K562 (cell line): ENCODE measurements at regions not wholly inside any gene's neighbourhood (a gene's known extent, or its start where the extent isn't known, plus 50 kb on each side); places are given as distances from the start of the nearest gene placed in this dataset.

Experiments
- ATAC-seq: fragments of 200-7000 bp; cut with Tn5 transposase; 3 replicates; pipeline ENCODE4 v1.9.1; 2020; ENCODE audit warnings: moderate library complexity
- BruUV-seq: library from RNA; stranded (reverse); fragments of 400-500 nt; replicated peaks from 2 replicates; lab custom pipeline; 2021; lab: Mats Ljungman, UMichigan
- CTCF ChIA-PET: fragments of 300-600 bp; formaldehyde crosslinking; extraction: SDS; loops from one replicate; lab custom pipeline; 2021; ENCODE audit warnings: low intra/inter-chr PET ratio; lab: Yijun Ruan, JAX
- POLR2A ChIA-PET: fragments of 300-600, 350-650 bp; sonication (Branson Sonifier 250); formaldehyde crosslinking; extraction: SDS; loops from one replicate; lab custom pipeline; 2021; ENCODE audit warnings: antibody characterized with exemption, inconsistent platforms; lab: Yijun Ruan, JAX
- DNase-seq, 4 experiments: peaks; one replicate each; pipeline versions ENCODE4 v3.0.0 to v3.0.0-alpha.2; 2011 to 2018; ENCODE audit warnings: low spot score in 3 of 4, mixed read lengths in 3 of 4; ENCODE audit errors: extremely low read depth in 1 of 4
- FAIRE-seq: peaks from 2 replicates; lab custom pipeline; 2011; peaks lifted over from hg19 to GRCh38; lab: Jason Lieb, UNC
- H2AFZ ChIP-seq: 2 replicates; pipeline ENCODE4 v1.6.0; 2011; ENCODE audit warnings: low read depth, low read length, control low read depth, inconsistent platforms
- H3K27ac ChIP-seq: fragments of 200-600 bp; 3 replicates; pipeline ENCODE4 v1.8.0; 2011; ENCODE audit warnings: low read depth, mild to moderate bottlenecking, control low read depth, inconsistent platforms, low read length, moderate library complexity, mixed read lengths; ENCODE audit errors: extremely low read depth
- H3K27me3 ChIP-seq, 2 experiments: fragments of 300-600 bp in 1 of 2; 2 replicates in 1 of 2; 3 replicates in 1 of 2; pipeline versions ENCODE4 v1.6.0 to v1.8.0; 2011; ENCODE audit warnings: inconsistent platforms in 2 of 2, low read length in 2 of 2, mild to moderate bottlenecking in 1 of 2, mixed read lengths in 1 of 2, moderate library complexity in 1 of 2; ENCODE audit not compliant: control insufficient read depth in 2 of 2, insufficient read depth in 2 of 2
- H3K36me3 ChIP-seq: fragments of 300-600 bp; 3 replicates; pipeline ENCODE4 v1.8.0; 2011; ENCODE audit warnings: mild to moderate bottlenecking, low read length, inconsistent platforms; ENCODE audit not compliant: control insufficient read depth, insufficient read depth
- H3K4me1 ChIP-seq, 2 experiments: fragments of 200-600 bp in 1 of 2; replicated peaks in 1 of 2; 2 replicates in 1 of 2; 3 replicates in 1 of 2; pipeline versions ENCODE4 v1.5.1 to v1.8.0; 2011; ENCODE audit warnings: inconsistent platforms in 2 of 2, low read length in 2 of 2, mild to moderate bottlenecking in 1 of 2, mixed read lengths in 1 of 2, moderate library complexity in 1 of 2; ENCODE audit not compliant: control insufficient read depth in 2 of 2, insufficient read depth in 2 of 2
- H3K4me2 ChIP-seq: 2 replicates; pipeline ENCODE4 v1.6.1; 2011; ENCODE audit warnings: low read length, control low read depth, inconsistent platforms, mixed read lengths; ENCODE audit not compliant: insufficient read depth
- H3K4me3 ChIP-seq: fragments of 200-600 bp; sonication (generic), shearing (Covaris generic); 2 replicates; pipeline ENCODE4 v1.5.1; 2016; ENCODE audit warnings: control low read depth, inconsistent platforms
- H3K79me2 ChIP-seq: fragments of 200-600 bp; 3 replicates; pipeline ENCODE4 v1.8.0; 2011; ENCODE audit warnings: low read length, inconsistent platforms; ENCODE audit not compliant: control insufficient read depth, insufficient read depth
- H3K9ac ChIP-seq, 2 experiments: 2 replicates each; pipeline versions ENCODE4 v1.6.0 to v1.6.1; 2011; ENCODE audit warnings: low read depth in 2 of 2, low read length in 2 of 2, control low read depth in 1 of 2, inconsistent platforms in 1 of 2, mild to moderate bottlenecking in 1 of 2, mixed read lengths in 1 of 2; ENCODE audit not compliant: insufficient read depth in 1 of 2
- H3K9me1 ChIP-seq: one replicate; pipeline ENCODE4 v1.6.0; 2011; ENCODE audit warnings: inconsistent platforms, mild to moderate bottlenecking, low read length, moderate library complexity; ENCODE audit not compliant: control insufficient read depth, insufficient read depth
- H3K9me3 ChIP-seq: replicated peaks from 2 replicates; pipeline ENCODE4 v1.5.1; 2011; ENCODE audit warnings: low read depth, low read length, inconsistent platforms; ENCODE audit not compliant: control insufficient read depth, insufficient read depth
- H4K20me1 ChIP-seq: replicated peaks from 2 replicates; pipeline ENCODE4 v1.6.1; 2011; ENCODE audit warnings: low read length, inconsistent platforms, mixed read lengths; ENCODE audit not compliant: control insufficient read depth, insufficient read depth
- CEBPB ChIP-seq: fragments of 450-650 bp; IDR thresholded peaks from 2 replicates; pipeline ENCODE4 v1.6.1; 2016; ENCODE audit warnings: missing genetic modification characterization, missing compliant biosample characterization
- E2F4 ChIP-seq: sonication (generic); formaldehyde crosslinking; IDR thresholded peaks from 2 replicates; pipeline ENCODE4 v1.8.0; 2022; ENCODE audit warnings: mild to moderate bottlenecking, low read depth, missing genetic modification reagents
- IRF1 ChIP-seq: sonication (generic); formaldehyde crosslinking; IDR thresholded peaks from 2 replicates; pipeline ENCODE4 v1.8.0; 2022; ENCODE audit warnings: missing genetic modification reagents, mild to moderate bottlenecking, borderline replicate concordance
- MTF1 ChIP-seq: fragments of 250-450 bp; sonication (Bioruptor Pico); IDR thresholded peaks from 2 replicates; pipeline ENCODE4 v1.9.0; 2021; ENCODE audit warnings: moderate library complexity, mild to moderate bottlenecking, inconsistent platforms, borderline replicate concordance
- NFATC3 ChIP-seq: fragments of 450-650 bp; IDR thresholded peaks from 2 replicates; pipeline ENCODE4 v1.6.1; 2017; ENCODE audit warnings: mild to moderate bottlenecking
- NR1H2 ChIP-seq: sonication (generic); formaldehyde crosslinking; IDR thresholded peaks from 2 replicates; pipeline ENCODE4 v1.4.0; 2020; ENCODE audit warnings: mild to moderate bottlenecking, missing genetic modification reagents
- NUFIP1 ChIP-seq: fragments of 450-650 bp; IDR thresholded peaks from 2 replicates; pipeline ENCODE4 v1.6.1; 2018; ENCODE audit not compliant: partially characterized antibody
- POLR2A ChIP-seq: fragments of 450-650 bp; conservative IDR thresholded peaks from 2 replicates; pipeline ENCODE4 v1.6.1; 2016
- PRMT5 ChIP-seq: sonication (generic); formaldehyde crosslinking; IDR thresholded peaks from 2 replicates; pipeline ENCODE4 v1.5.0; 2020; ENCODE audit warnings: missing genetic modification reagents
- SAFB ChIP-seq: fragments of 200-400 bp; formaldehyde crosslinking; IDR thresholded peaks from 2 replicates; pipeline ENCODE4 v1.6.1; 2017; ENCODE audit warnings: low read depth, low read length, borderline replicate concordance
- SPI1 ChIP-seq: IDR thresholded peaks from 2 replicates; pipeline ENCODE4 v1.6.1; 2011; ENCODE audit warnings: low read depth, low read length, control low read depth, borderline replicate concordance
- SREBF1 ChIP-seq: fragments of 150-350 bp; IDR thresholded peaks from 2 replicates; pipeline ENCODE4 v1.6.1; 2014; ENCODE audit warnings: antibody characterized with exemption, low read depth, low read length, borderline replicate concordance
- TEAD4 ChIP-seq, 2 experiments: sonication (generic) in 1 of 2; formaldehyde crosslinking in 1 of 2; IDR thresholded peaks; 2 replicates each; pipeline versions ENCODE4 v1.6.1 to v1.8.0; 2012 to 2022; ENCODE audit warnings: borderline replicate concordance in 1 of 2, inconsistent platforms in 1 of 2, low read length in 1 of 2, mild to moderate bottlenecking in 1 of 2, missing genetic modification reagents in 1 of 2
- TRIM24 ChIP-seq, 2 experiments: fragments of 450-650 bp; IDR thresholded peaks; 2 replicates each; pipeline ENCODE4 v1.6.1; 2016
- ZKSCAN8 ChIP-seq: fragments of 200-800 bp; sonication (Bioruptor generic); IDR thresholded peaks from 2 replicates; pipeline ENCODE4 v1.6.1; 2016; ENCODE audit warnings: missing genetic modification characterization, missing compliant biosample characterization
- ZNF384 ChIP-seq: IDR thresholded peaks from 2 replicates; pipeline ENCODE4 v1.6.1; 2012; ENCODE audit warnings: low read depth, low read length, improper control_type of control experiment
- WGBS: fragments of 100-300 bp; shearing (Covaris generic); methylation state at CpG from one replicate; pipeline ENCODE4 v1.1.6; 2016; ENCODE audit warnings: low coverage, mixed read lengths; ENCODE audit not compliant: insufficient coverage; ENCODE audit errors: missing lambda C conversion rate; 5-methylcytosine and 5-hydroxymethylcytosine counted together
- in situ Hi-C: fragments of 300-500 bp; cut with MboI; formaldehyde crosslinking; loops from 4 replicates; pipeline ENCODE4 v1.15.0; 2018; ENCODE audit warnings: inconsistent platforms, mixed read lengths
- intact Hi-C: fragments of 100-400 bp; cut with micrococcal nuclease; formaldehyde crosslinking; loops from 2 replicates; pipeline ENCODE4 v1.14.2; 2022

- ATAC-seq: no peak
- CTCF ChIA-PET: no interaction called here
- no peak for FAIRE-seq
- 0% methylated on average over 3 of the region's 3 CpGs for WGBS
- TF ChIP-seq CEBPB (tag) (no peak), POLR2A (no peak), TRIM24 (IDR thresholded peaks at IDR 0.05) (no peak)
- Histone ChIP-seq H3K27me3 (no peaks in the 10 kb centered on the region), H3K9me3 (no peaks in the 10 kb centered on the region), H3K9ac (no peak overlapping the region), H3K4me3 (no peak overlapping the region), H3K36me3 (no peaks in the 10 kb centered on the region), H2AFZ (no peak overlapping the region), H3K27ac (no peak overlapping the region), H3K9me1 (no peaks in the 10 kb centered on the region), H3K79me2 (no peaks in the 10 kb centered on the region), H4K20me1 (no peaks in the 10 kb centered on the region), H3K4me1 (no peaks in the 10 kb centered on the region), H3K4me2 (no peak overlapping the region)
- no peak for DNase-seq
- intact Hi-C loops (no loop called here), in situ Hi-C loops (no loop called here)
- POLR2A ChIA-PET: no interaction called here
- BruUV-seq: no TSS peak
Observed at GRCh38 chr16:76883076-76883475, 307.9 kb upstream of the MON1B start.

GRCh38 chr16:76885776-76886537 lies 305.0 kb upstream of the MON1B start:
- Histone ChIP-seq H3K36me3 (no peaks in the 10 kb centered on the region), H3K79me2 (no peaks in the 10 kb centered on the region), H3K9me3 (no peaks in the 10 kb centered on the region), H3K27ac (no peak overlapping the region), H3K4me3 (no peak overlapping the region), H4K20me1 (no peaks in the 10 kb centered on the region), H3K9ac (no peak overlapping the region), H3K4me2 (no peak overlapping the region), H3K9me1 (no peaks in the 10 kb centered on the region), H3K4me1 (no peaks in the 10 kb centered on the region), H2AFZ (no peak overlapping the region), H3K27me3 (no peaks in the 10 kb centered on the region)
- DNase-seq (no peak), FAIRE-seq (no peak), ATAC-seq (no peak)
- in situ Hi-C loops (no loop called here), intact Hi-C loops (no loop called here)
- ChIA-PET CTCF (no interaction called here), POLR2A (no interaction called here)
- 8% methylated on average over 5 of the region's 5 CpGs for WGBS
- BruUV-seq: no TSS peak
- TF ChIP-seq ZNF384: no peak
- TF ChIP-seq SREBF1: no peak
- TF ChIP-seq PRMT5 (CRISPR knock-in tag): no peak
- TF ChIP-seq NUFIP1: no peak
- no peak for TF ChIP-seq NFATC3
- no peak for TF ChIP-seq IRF1
- TF ChIP-seq ZKSCAN8: no peak
- no peak for TF ChIP-seq NR1H2 (CRISPR knock-in tag)
- no peak for TF ChIP-seq SPI1
- no peak for TF ChIP-seq E2F4
- no peak for TF ChIP-seq MTF1 (CRISPR knock-in tag)
- TF ChIP-seq TEAD4 (IDR thresholded peaks at IDR 0.05; ENCODE audit: low read length): no peak
- TF ChIP-seq TEAD4 (CRISPR knock-in tag; IDR thresholded peaks at IDR 0.05; ENCODE audit: borderline replicate concordance): no peak
- TF ChIP-seq SAFB: no peak
